Stimulated activated naive CD4-positive, alpha-beta T cell treated with Interleukin-2 at 50 U/mL for 16 hours (primary cell): ENCODE measurements at regions not wholly inside any gene's neighbourhood (a gene's known extent, or its start where the extent isn't known, plus 50 kb on each side); places are given as distances from the start of the nearest gene placed in this dataset.

ENCODE experiments used
- DNase-seq: peaks from one replicate; lab custom pipeline; 2025; lab: John Stamatoyannopoulos, UW

GRCh38 chr14:62143245-62143644 is 381.0 kb downstream of the SNAPC1 start:
- DNase-seq = no peak

GRCh38 chr14:62144863-62145262 is 382.6 kb downstream of the SNAPC1 start:
- DNase-seq = no peak

GRCh38 chr14:62146030-62146429 is 383.8 kb downstream of the SNAPC1 start:
- no peak for DNase-seq

- no peak for DNase-seq
Measured at GRCh38 chr14:62156052-62156451, 393.8 kb downstream of the SNAPC1 start.

- no peak for DNase-seq
Measured at GRCh38 chr14:62158779-62159178, 396.6 kb downstream of the SNAPC1 start.

GRCh38 chr14:62159314-62159713 is 397.1 kb downstream of the SNAPC1 start:
- DNase-seq = no peak

GRCh38 chr14:62162998-62163589 is 400.9 kb downstream of the SNAPC1 start:
- DNase-seq = no peak

- DNase-seq = no peak
Measured at GRCh38 chr14:62168564-62169155, 406.4 kb downstream of the SNAPC1 start.

- DNase-seq = no peak
Measured at GRCh38 chr14:62179367-62180018, 417.3 kb downstream of the SNAPC1 start.

- no peak for DNase-seq
Measured at GRCh38 chr14:62181591-62181990, 419.4 kb downstream of the SNAPC1 start.

- DNase-seq = no peak
Measured at GRCh38 chr14:62185078-62185477, 422.9 kb downstream of the SNAPC1 start.

GRCh38 chr14:62187265-62187664 is 425.0 kb downstream of the SNAPC1 start:
- DNase-seq = no peak

GRCh38 chr14:62189698-62190097 is 427.5 kb downstream of the SNAPC1 start:
- no peak for DNase-seq

- no peak for DNase-seq
Measured at GRCh38 chr14:62206456-62206855, 444.2 kb downstream of the SNAPC1 start.

GRCh38 chr14:62209287-62209899 is 447.2 kb downstream of the SNAPC1 start:
- no peak for DNase-seq

GRCh38 chr14:62213516-62213915 is 451.3 kb downstream of the SNAPC1 start:
- no peak for DNase-seq

GRCh38 chr14:62216121-62216520 is 453.9 kb downstream of the SNAPC1 start:
- DNase-seq = no peak

- no peak for DNase-seq
Measured at GRCh38 chr14:62234849-62235248, 472.6 kb downstream of the SNAPC1 start.

- no peak for DNase-seq
Measured at GRCh38 chr14:62244221-62244620, 482.0 kb downstream of the SNAPC1 start.

- no peak for DNase-seq
Measured at GRCh38 chr14:62247266-62247665, 485.0 kb downstream of the SNAPC1 start.

GRCh38 chr14:62251237-62251636 is 489.0 kb downstream of the SNAPC1 start:
- no peak for DNase-seq

- no peak for DNase-seq
Measured at GRCh38 chr14:62253171-62253570, 491.0 kb downstream of the SNAPC1 start.

GRCh38 chr14:62253911-62254310 is 491.7 kb downstream of the SNAPC1 start:
- no peak for DNase-seq
